Uterus (tissue), 2 donors: ENCODE measurements at regions not wholly inside any gene's neighbourhood (a gene's known extent, or its start where the extent isn't known, plus 50 kb on each side); places are given as distances from the start of the nearest gene placed in this dataset.

Experiments
- POLR2A ChIP-seq, 2 donors: fragments of 450-650 bp; IDR thresholded peaks; one replicate each; pipeline ENCODE4 v1.6.1; 2016; ENCODE audit warnings: antibody characterized with exemption in 2 of 2, mild to moderate bottlenecking in 1 of 2, moderate library complexity in 1 of 2
- TF ChIP-seq, protein P1 (sequence below), 4 experiments: fragments of 200-600 bp in 2 of 4; fragments of 450-650 bp in 2 of 4; sonication (generic) in 2 of 4; IDR thresholded peaks; one replicate each; pipeline ENCODE4 v1.5.1; 2016 to 2019; ENCODE audit warnings: antibody characterized with exemption in 4 of 4, mild to moderate bottlenecking in 2 of 4, moderate library complexity in 1 of 4

DNA sequence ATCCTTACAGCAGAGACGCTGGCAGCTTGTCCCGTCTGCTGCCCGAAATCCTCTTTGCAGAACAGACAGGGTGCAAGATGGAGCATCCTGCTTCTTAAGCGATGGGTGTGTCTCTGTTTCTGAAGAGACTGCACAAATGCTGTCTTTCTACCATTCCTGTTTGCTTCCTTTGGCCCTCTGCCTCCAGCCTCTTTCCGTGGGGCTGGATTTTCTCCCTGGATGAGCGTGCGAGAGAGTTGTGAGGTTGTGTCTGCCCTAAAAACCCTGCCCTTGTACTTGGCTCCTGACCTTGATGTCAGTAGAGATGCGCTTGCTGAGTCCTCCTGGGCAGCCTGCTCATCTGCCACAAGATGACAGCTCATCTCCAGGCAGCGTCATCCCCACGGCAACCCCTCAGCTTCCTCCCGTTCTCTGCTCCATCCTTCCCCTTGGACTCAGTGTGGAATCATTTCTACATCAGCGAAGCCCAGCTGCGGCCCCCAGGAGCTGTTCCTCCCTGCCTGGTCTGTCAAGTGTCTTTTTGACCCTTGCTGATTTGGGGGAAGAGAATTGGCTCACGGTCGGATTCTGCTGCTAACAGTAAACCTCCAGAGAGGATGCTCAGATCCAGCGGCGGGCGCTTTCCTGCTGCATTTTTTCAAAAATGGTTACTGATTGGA is 246.2 kb downstream of the ASMT start:
- TF ChIP-seq, protein P1, sequence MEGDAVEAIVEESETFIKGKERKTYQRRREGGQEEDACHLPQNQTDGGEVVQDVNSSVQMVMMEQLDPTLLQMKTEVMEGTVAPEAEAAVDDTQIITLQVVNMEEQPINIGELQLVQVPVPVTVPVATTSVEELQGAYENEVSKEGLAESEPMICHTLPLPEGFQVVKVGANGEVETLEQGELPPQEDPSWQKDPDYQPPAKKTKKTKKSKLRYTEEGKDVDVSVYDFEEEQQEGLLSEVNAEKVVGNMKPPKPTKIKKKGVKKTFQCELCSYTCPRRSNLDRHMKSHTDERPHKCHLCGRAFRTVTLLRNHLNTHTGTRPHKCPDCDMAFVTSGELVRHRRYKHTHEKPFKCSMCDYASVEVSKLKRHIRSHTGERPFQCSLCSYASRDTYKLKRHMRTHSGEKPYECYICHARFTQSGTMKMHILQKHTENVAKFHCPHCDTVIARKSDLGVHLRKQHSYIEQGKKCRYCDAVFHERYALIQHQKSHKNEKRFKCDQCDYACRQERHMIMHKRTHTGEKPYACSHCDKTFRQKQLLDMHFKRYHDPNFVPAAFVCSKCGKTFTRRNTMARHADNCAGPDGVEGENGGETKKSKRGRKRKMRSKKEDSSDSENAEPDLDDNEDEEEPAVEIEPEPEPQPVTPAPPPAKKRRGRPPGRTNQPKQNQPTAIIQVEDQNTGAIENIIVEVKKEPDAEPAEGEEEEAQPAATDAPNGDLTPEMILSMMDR (IDR thresholded peaks at IDR 0.05): no peak
- no peak for TF ChIP-seq POLR2A (IDR thresholded peaks at IDR 0.05)
